ENCODE measurements at regions not wholly inside any gene's neighbourhood (a gene's known extent, or its start where the extent isn't known, plus 50 kb on each side); places are given as distances from the start of the nearest gene placed in this dataset.

GRCh38 chr6:167665698-167666330, 160.9 kb upstream of the AFDN start:
- TF ChIP-seq CTCF (conservative IDR thresholded peaks at IDR 0.05) (no peak), ZFX (IDR thresholded peaks at IDR 0.05) (no peak)
